H9 (cell line): ENCODE measurements at regions not wholly inside any gene's neighbourhood (a gene's known extent, or its start where the extent isn't known, plus 50 kb on each side); places are given as distances from the start of the nearest gene placed in this dataset.

Experiments
- DNase-seq: peaks from one replicate; pipeline ENCODE4 v3.0.0-alpha.2; 2017
- H2AFZ ChIP-seq: one replicate; pipeline ENCODE4 v1.6.1; 2013; ENCODE audit warnings: mild to moderate bottlenecking, low read length, control low read depth, moderate library complexity
- H2AK5ac ChIP-seq: 2 replicates; pipeline ENCODE4 v1.6.1; 2013; ENCODE audit warnings: low read length, control low read depth, mixed read lengths; ENCODE audit not compliant: insufficient read length
- H2BK120ac ChIP-seq: one replicate; pipeline ENCODE4 v1.6.1; 2013; ENCODE audit warnings: low read depth, mild to moderate bottlenecking, low read length, control low read depth, inconsistent platforms; ENCODE audit not compliant: poor library complexity, severe bottlenecking
- H2BK12ac ChIP-seq: 2 replicates; pipeline ENCODE4 v1.6.1; 2013; ENCODE audit warnings: low read length, control low read depth, mixed read lengths, low read depth; ENCODE audit not compliant: insufficient read length
- H2BK15ac ChIP-seq: 2 replicates; pipeline ENCODE4 v1.6.1; 2013; ENCODE audit warnings: low read depth, low read length, control low read depth
- H2BK20ac ChIP-seq: one replicate; pipeline ENCODE4 v1.6.1; 2013; ENCODE audit warnings: low read depth, mild to moderate bottlenecking, low read length, control low read depth, inconsistent platforms; ENCODE audit not compliant: poor library complexity, severe bottlenecking
- H2BK5ac ChIP-seq: 2 replicates; pipeline ENCODE4 v1.6.1; 2013; ENCODE audit warnings: low read length, control low read depth, mixed read lengths; ENCODE audit not compliant: insufficient read length
- H3K14ac ChIP-seq: 2 replicates; pipeline ENCODE4 v1.6.1; 2013; ENCODE audit warnings: low read length, control low read depth; ENCODE audit not compliant: insufficient read depth
- H3K18ac ChIP-seq: 2 replicates; pipeline ENCODE4 v1.6.1; 2013; ENCODE audit warnings: low read depth, mild to moderate bottlenecking, mixed read lengths, low read length, control low read depth; ENCODE audit not compliant: insufficient read length
- H3K23ac ChIP-seq: 2 replicates; pipeline ENCODE4 v1.6.1; 2013; ENCODE audit warnings: low read length, control low read depth, mixed read lengths, low read depth; ENCODE audit not compliant: insufficient read length
- H3K23me2 ChIP-seq: 2 replicates; pipeline ENCODE4 v1.6.1; 2013; ENCODE audit warnings: low read depth, mild to moderate bottlenecking, mixed read lengths, low read length, control low read depth; ENCODE audit not compliant: insufficient read length, poor library complexity, severe bottlenecking
- H3K27ac ChIP-seq: 2 replicates; pipeline ENCODE4 v1.5.1; 2013; ENCODE audit warnings: low read length, control low read depth, mixed read lengths, low read depth; ENCODE audit not compliant: insufficient read length
- H3K27me3 ChIP-seq: 2 replicates; pipeline ENCODE4 v1.6.1; 2013; ENCODE audit warnings: low read length, control low read depth, inconsistent platforms; ENCODE audit not compliant: insufficient read depth
- H3K4ac ChIP-seq: 2 replicates; pipeline ENCODE4 v1.6.1; 2013; ENCODE audit warnings: low read depth, mild to moderate bottlenecking, control low read depth, inconsistent platforms, low read length, moderate library complexity
- H3K4me1 ChIP-seq: 2 replicates; pipeline ENCODE4 v1.6.1; 2013; ENCODE audit warnings: low read length, control low read depth, inconsistent platforms; ENCODE audit not compliant: insufficient read depth
- H3K4me2 ChIP-seq: 2 replicates; pipeline ENCODE4 v1.6.1; 2013; ENCODE audit warnings: low read length, control low read depth, mixed read lengths; ENCODE audit not compliant: insufficient read length, insufficient read depth
- H3K56ac ChIP-seq: 2 replicates; pipeline ENCODE4 v1.6.1; 2013; ENCODE audit warnings: low read depth, mild to moderate bottlenecking, mixed read lengths, low read length, control low read depth; ENCODE audit not compliant: insufficient read length
- H3K79me1 ChIP-seq: 2 replicates; pipeline ENCODE4 v1.6.1; 2013; ENCODE audit warnings: low read depth, mild to moderate bottlenecking, moderate library complexity, low read length, control low read depth, inconsistent platforms; ENCODE audit not compliant: insufficient read depth, poor library complexity, severe bottlenecking
- H3K79me2 ChIP-seq: 2 replicates; pipeline ENCODE4 v1.6.1; 2013; ENCODE audit warnings: low read length, control low read depth, inconsistent platforms; ENCODE audit not compliant: insufficient read depth
- H3K9ac ChIP-seq: 2 replicates; pipeline ENCODE4 v1.6.1; 2013; ENCODE audit warnings: low read length, control low read depth, mixed read lengths; ENCODE audit not compliant: insufficient read length; ENCODE audit errors: extremely low read depth
- H3K9me3 ChIP-seq: one replicate; pipeline ENCODE4 v1.6.1; 2013; ENCODE audit warnings: low read depth, low read length, inconsistent platforms; ENCODE audit not compliant: control insufficient read depth
- H3T11ph ChIP-seq: one replicate; pipeline ENCODE4 v1.6.1; 2013; ENCODE audit warnings: mild to moderate bottlenecking, low read length, control low read depth, inconsistent platforms
- H4K20me1 ChIP-seq: one replicate; pipeline ENCODE4 v1.6.1; 2013; ENCODE audit not compliant: control insufficient read depth, insufficient read length, insufficient read depth
- H4K5ac ChIP-seq: 2 replicates; pipeline ENCODE4 v1.6.1; 2013; ENCODE audit warnings: low read depth, mild to moderate bottlenecking, mixed read lengths, low read length, control low read depth; ENCODE audit not compliant: insufficient read length
- H4K8ac ChIP-seq: replicated peaks from 2 replicates; pipeline ENCODE4 v1.6.1; 2013; ENCODE audit warnings: low read length, control low read depth, mixed read lengths, low read depth; ENCODE audit not compliant: insufficient read length
- H4K91ac ChIP-seq: 2 replicates; pipeline ENCODE4 v1.6.1; 2013; ENCODE audit warnings: low read depth, mild to moderate bottlenecking, moderate library complexity, mixed read lengths, low read length, control low read depth; ENCODE audit not compliant: insufficient read length
- H3K27ac Mint-ChIP-seq, 3 experiments: 2 replicates in 2 of 3; 3 replicates in 1 of 3; pipeline ENCODE4 v1.8.0; 2020 to 2021; ENCODE audit warnings: mixed read lengths in 3 of 3, mild to moderate bottlenecking in 1 of 3, moderate library complexity in 1 of 3
- H3K27me3 Mint-ChIP-seq: 2 replicates; pipeline ENCODE4 v1.8.0; 2021; ENCODE audit warnings: low read depth, mild to moderate bottlenecking, moderate library complexity, mixed read lengths
- H3K36me3 Mint-ChIP-seq, 3 experiments: 2 replicates in 2 of 3; 3 replicates in 1 of 3; pipeline ENCODE4 v1.8.0; 2020 to 2021; ENCODE audit warnings: low read depth in 3 of 3, mixed read lengths in 3 of 3; ENCODE audit not compliant: insufficient read depth in 1 of 3
- H3K4me1 Mint-ChIP-seq, 2 experiments: 2 replicates each; pipeline ENCODE4 v1.8.0; 2020; ENCODE audit warnings: mixed read lengths in 2 of 2
- H3K4me3 Mint-ChIP-seq, 2 experiments: 2 replicates in 1 of 2; 3 replicates in 1 of 2; pipeline ENCODE4 v1.8.0; 2020 to 2021; ENCODE audit warnings: mild to moderate bottlenecking in 2 of 2, mixed read lengths in 2 of 2, moderate library complexity in 1 of 2
- H3K9me3 Mint-ChIP-seq, 2 experiments: 2 replicates in 1 of 2; 3 replicates in 1 of 2; pipeline ENCODE4 v1.8.0; 2020; ENCODE audit warnings: mild to moderate bottlenecking in 2 of 2, mixed read lengths in 2 of 2, moderate library complexity in 1 of 2
- WGBS: extraction: QIAGEN DNeasy Blood & Tissue Kit; methylation state at CpG from one replicate; pipeline ENCODE4 v1.1.7; 2013; ENCODE audit warnings: missing lambda C conversion rate, low lambda C conversion rate, mixed read lengths; ENCODE audit not compliant: insufficient read length; ENCODE audit errors: extremely low coverage; 5-methylcytosine and 5-hydroxymethylcytosine counted together
- TF ChIP-seq, protein P1 (sequence below): fragments of 200-600 bp; sonication (generic); conservative IDR thresholded peaks from 3 replicates; pipeline ENCODE4 v1.8.0; 2021; ENCODE audit warnings: antibody characterized with exemption, mild to moderate bottlenecking

DNA sequence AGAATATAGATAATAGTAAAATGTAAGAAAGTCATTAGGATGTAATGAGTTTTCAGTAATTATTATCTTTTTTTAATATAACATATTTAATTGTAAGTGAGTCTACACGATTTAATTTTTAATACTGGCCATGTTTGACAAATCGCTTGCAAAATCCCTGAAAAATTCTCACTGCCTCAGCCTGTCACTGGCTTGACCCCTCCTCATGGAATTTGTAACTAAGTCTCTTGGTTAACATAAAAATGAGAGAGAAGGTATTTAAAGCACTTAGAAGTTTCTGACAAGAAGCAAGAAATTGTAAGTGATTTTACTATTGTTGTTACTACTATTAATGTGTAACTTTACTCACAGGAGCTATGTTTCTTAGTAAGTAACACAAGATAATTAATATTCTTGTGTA is 237.9 kb upstream of the GK2 start:
- Histone ChIP-seq H3K27me3 (no peaks in the 10 kb centered on the region), H4K91ac (no peak overlapping the region), H3K14ac (no peak overlapping the region), H3K4me2 (no peak overlapping the region), H3K4ac (no peak overlapping the region), H3K23me2 (no peaks in the 10 kb centered on the region), H2BK20ac (no peak overlapping the region), H4K5ac (no peak overlapping the region), H3K9me3 (no peaks in the 10 kb centered on the region), H2BK15ac (no peak overlapping the region), H3T11ph (no peak overlapping the region), H2BK5ac (no peak overlapping the region), H2AFZ (no peak overlapping the region), H3K18ac (no peak overlapping the region), H3K4me1 (peaks cover 9% of the 10 kb centered on the region; the same call in 1 of the 2 replicates), H3K23ac (no peak overlapping the region), H3K56ac (no peak overlapping the region), H2BK120ac (no peak overlapping the region), H4K8ac (no peak overlapping the region), H3K9ac (no peak overlapping the region), H3K79me1 (no peaks in the 10 kb centered on the region), H2AK5ac (no peak overlapping the region), H3K79me2 (no peaks in the 10 kb centered on the region), H3K27ac (no peak overlapping the region), H4K20me1 (no peaks in the 10 kb centered on the region), H2BK12ac (no peak overlapping the region)
- no peak for DNase-seq
- peaks cover 22 to 30% of the 10 kb centered on the region in 2 experiments for H3K4me1 Mint-ChIP-seq
- H3K9me3 Mint-ChIP-seq: no peaks in the 10 kb centered on the region
- WGBS: no CpG with 5 or more reads among the region's 2 CpGs
- TF ChIP-seq, protein P1, sequence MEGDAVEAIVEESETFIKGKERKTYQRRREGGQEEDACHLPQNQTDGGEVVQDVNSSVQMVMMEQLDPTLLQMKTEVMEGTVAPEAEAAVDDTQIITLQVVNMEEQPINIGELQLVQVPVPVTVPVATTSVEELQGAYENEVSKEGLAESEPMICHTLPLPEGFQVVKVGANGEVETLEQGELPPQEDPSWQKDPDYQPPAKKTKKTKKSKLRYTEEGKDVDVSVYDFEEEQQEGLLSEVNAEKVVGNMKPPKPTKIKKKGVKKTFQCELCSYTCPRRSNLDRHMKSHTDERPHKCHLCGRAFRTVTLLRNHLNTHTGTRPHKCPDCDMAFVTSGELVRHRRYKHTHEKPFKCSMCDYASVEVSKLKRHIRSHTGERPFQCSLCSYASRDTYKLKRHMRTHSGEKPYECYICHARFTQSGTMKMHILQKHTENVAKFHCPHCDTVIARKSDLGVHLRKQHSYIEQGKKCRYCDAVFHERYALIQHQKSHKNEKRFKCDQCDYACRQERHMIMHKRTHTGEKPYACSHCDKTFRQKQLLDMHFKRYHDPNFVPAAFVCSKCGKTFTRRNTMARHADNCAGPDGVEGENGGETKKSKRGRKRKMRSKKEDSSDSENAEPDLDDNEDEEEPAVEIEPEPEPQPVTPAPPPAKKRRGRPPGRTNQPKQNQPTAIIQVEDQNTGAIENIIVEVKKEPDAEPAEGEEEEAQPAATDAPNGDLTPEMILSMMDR: no peak
- no peaks in the 10 kb centered on the region for H3K36me3 Mint-ChIP-seq
- no peak overlapping the region for H3K27ac Mint-ChIP-seq
- H3K27me3 Mint-ChIP-seq: no peaks in the 10 kb centered on the region
- H3K4me3 Mint-ChIP-seq: no peak overlapping the region
